ENCODE measurements at regions not wholly inside any gene's neighbourhood (a gene's known extent, or its start where the extent isn't known, plus 50 kb on each side); places are given as distances from the start of the nearest gene placed in this dataset.
"Not testable (repeated sequence)": the region's sequence is repeated elsewhere in the genome, so short reads cannot be mapped to it uniquely, and the experiment has no call there.

DNA sequence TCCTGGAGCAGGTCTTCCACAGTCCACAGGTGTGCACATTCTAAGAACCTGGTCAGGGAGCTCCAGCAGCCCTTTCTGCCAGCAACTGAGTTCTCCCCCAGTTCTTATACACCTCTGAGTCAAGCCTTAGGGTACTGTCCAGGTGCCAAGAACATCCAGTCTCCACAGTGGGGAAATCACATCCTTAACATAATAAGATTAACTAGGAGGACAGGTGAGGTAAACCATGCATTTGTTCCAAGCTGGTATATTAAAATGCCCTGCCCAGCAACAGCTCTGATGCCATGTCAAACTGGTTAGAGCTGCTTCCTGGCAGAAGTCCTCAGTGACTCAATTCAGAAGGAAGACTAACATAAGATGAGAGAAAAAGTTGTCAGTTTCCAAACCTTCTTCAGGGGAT lies 303.9 kb upstream of the SGK1 start:
- intact Hi-C loops (cut with DNase I) = no loop called here
- ATAC-seq (peak; percentile 44 to 72 (median 46)), DNase-seq (peak in 2 of 6 donors; percentile 25 to 40), FAIRE-seq (no peak)
- Histone ChIP-seq H3K4me1 (no peaks in the 10 kb centered on the region), H3K27me3 (no peaks in the 10 kb centered on the region), H3K9me3 (no peaks in the 10 kb centered on the region), H3K27ac (no peak overlapping the region), H3K4me3 (no peak overlapping the region), H3K36me3 (no peaks in the 10 kb centered on the region)
- TF ChIP-seq, protein P1, sequence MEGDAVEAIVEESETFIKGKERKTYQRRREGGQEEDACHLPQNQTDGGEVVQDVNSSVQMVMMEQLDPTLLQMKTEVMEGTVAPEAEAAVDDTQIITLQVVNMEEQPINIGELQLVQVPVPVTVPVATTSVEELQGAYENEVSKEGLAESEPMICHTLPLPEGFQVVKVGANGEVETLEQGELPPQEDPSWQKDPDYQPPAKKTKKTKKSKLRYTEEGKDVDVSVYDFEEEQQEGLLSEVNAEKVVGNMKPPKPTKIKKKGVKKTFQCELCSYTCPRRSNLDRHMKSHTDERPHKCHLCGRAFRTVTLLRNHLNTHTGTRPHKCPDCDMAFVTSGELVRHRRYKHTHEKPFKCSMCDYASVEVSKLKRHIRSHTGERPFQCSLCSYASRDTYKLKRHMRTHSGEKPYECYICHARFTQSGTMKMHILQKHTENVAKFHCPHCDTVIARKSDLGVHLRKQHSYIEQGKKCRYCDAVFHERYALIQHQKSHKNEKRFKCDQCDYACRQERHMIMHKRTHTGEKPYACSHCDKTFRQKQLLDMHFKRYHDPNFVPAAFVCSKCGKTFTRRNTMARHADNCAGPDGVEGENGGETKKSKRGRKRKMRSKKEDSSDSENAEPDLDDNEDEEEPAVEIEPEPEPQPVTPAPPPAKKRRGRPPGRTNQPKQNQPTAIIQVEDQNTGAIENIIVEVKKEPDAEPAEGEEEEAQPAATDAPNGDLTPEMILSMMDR (IDR thresholded peaks at IDR 0.05) = no peak

DNA sequence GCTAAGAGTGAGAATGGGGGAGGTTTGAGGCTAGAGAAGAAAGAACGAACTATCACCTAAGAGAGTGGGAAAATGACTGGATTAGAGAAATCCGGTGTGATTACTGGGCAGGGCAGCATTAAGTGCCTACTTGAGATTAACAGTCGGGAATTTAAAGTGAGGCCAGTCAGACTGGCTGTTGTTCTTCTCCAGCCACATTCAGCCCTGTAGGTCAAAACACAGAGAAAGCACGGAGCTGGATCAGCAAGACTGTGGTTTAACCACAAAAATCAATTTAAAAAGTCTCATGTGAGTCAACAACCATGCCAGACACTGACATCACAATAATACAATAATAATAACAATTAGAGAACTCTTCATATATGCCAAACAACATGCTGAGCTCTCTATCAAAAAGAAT lies 301.9 kb upstream of the SGK1 start:
- no peak for ATAC-seq
- Histone ChIP-seq H3K4me1 (no peaks in the 10 kb centered on the region), H3K9me3 (no peaks in the 10 kb centered on the region), H3K36me3 (no peaks in the 10 kb centered on the region), H3K4me3 (no peak overlapping the region), H3K27ac (no peak overlapping the region), H3K27me3 (no peaks in the 10 kb centered on the region)
- 84 to 88% methylated on average over 4 of the region's 4 CpGs for WGBS, 2 donors
- TF ChIP-seq, protein P1 (IDR thresholded peaks at IDR 0.05) = no peak
- FAIRE-seq = no peak
- intact Hi-C loops (cut with DNase I) = no loop called here
- no peak for DNase-seq

DNA sequence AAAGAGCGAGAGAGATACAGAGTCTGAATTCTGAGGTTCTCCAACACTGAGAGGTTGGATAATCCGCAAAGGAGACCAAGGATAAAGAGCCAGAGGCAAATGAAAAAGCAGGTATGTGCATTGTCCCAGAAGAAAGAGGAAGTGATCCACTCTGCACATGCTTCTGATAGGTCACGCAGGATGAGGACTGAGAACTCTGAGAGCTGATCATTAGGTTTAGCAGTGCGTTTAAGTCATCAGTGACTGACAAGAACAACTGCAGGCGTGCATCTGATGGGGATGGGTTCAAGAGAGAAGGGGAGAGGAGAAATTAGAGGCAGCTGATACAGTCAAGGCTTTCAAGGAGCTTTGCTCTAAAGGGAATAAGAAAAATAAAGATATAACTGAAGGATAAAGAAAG lies 301.2 kb upstream of the SGK1 start:
- TF ChIP-seq, protein P1 (IDR thresholded peaks at IDR 0.05) = no peak
- intact Hi-C loops (cut with DNase I) = no loop called here
- FAIRE-seq = no peak
- H3K4me1 ChIP-seq = no peaks in the 10 kb centered on the region
- no peak overlapping the region for H3K27ac ChIP-seq
- H3K27me3 ChIP-seq = no peaks in the 10 kb centered on the region
- 95 to 98% methylated on average over 5 of the region's 5 CpGs for WGBS, 2 donors
- DNase-seq = no peak
- no peaks in the 10 kb centered on the region for H3K9me3 ChIP-seq
- no peaks in the 10 kb centered on the region for H3K36me3 ChIP-seq
- no peak overlapping the region for H3K4me3 ChIP-seq
- no peak for ATAC-seq

DNA sequence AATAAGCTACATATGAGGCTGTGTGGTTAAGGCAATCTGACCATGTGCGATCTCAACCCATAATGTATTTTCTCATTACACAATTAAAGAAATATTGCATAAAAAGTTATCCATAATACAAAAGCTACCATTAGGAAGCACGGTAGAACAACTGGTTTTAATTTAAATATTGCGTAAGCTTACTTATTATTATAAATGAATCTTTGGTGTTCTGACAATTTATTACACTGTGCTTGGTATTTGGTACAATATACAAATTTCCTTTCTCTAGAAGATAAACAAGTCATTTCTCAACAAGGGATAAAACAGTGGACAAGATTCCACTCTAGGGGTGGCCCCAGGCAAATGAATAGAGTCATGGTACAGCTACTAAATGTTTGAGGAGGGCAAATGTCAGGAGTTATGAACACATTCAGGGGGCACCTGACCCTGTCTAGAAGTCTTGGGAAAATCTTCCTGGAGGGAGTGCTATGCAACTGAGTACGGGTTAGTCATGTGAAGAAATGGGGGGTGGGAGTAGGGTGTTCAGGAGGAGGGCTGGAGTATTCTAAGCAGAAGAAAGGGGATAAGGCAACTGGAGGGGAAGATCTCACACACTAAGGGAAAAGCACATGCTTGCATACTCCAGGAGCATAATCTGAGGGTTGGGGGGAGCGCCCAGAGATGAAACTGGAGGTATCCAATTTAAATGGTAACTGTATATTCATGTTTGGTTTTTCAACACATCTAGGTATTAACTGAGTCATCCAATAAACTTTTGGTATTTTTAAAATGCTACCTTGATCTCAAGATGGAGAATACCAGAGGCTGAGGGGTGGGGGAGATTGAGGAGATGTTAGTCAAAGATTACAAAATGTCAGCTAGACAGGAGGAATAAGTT lies 296.9 kb upstream of the SGK1 start:
- WGBS, 2 donors = 92 to 94% methylated on average over 5 of the region's 5 CpGs
- Histone ChIP-seq H3K36me3 (no peaks in the 10 kb centered on the region), H3K4me3 (no peak overlapping the region), H3K9me3 (no peaks in the 10 kb centered on the region), H3K27ac (no peak overlapping the region), H3K27me3 (no peaks in the 10 kb centered on the region), H3K4me1 (no peaks in the 10 kb centered on the region)
- no peak for ATAC-seq
- TF ChIP-seq, protein P1 (IDR thresholded peaks at IDR 0.05) = no peak
- intact Hi-C loops (cut with DNase I) = no loop called here
- no peak for DNase-seq
- FAIRE-seq = no peak

DNA sequence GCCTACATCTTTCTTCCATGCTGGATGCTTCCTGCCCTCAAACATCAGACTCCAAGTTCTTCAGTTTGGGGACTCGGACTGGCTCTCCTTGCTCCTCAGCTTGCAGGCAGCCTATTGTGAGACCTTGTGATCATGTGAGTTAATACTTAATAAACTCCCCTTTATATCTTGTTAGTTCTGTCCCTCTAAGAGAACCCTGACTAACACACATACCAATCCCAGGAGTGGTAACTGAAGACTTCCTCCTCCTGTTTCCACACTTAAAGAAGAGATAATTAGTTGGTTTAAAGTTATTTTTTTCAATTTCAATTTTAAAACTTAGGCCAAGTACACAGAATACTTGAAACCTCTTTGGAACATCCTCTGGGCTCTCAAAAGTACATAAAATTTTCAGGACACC lies 294.2 kb upstream of the SGK1 start:
- H3K27ac ChIP-seq; H3K36me3 ChIP-seq; H3K4me1 ChIP-seq; FAIRE-seq; DNase-seq; H3K27me3 ChIP-seq; H3K4me3 ChIP-seq; ATAC-seq; H3K9me3 ChIP-seq; intact Hi-C loops (cut with DNase I): not testable (repeated sequence)
- WGBS, 2 donors = 85 to 92% methylated on average over 1 of the region's 1 CpG
